HG02943 (cell line): ENCODE measurements at regions not wholly inside any gene's neighbourhood (a gene's known extent, or its start where the extent isn't known, plus 50 kb on each side); places are given as distances from the start of the nearest gene placed in this dataset.
"Not testable (repeated sequence)": the region's sequence is repeated elsewhere in the genome, so short reads cannot be mapped to it uniquely, and the experiment has no call there.

ENCODE experiments used
- ATAC-seq: cut with Tn5 transposase; IDR thresholded peaks from one replicate; pipeline ENCODE4 v1.9.1; 2021; ENCODE audit warnings: mild to moderate bottlenecking, low read depth, moderate library complexity; ENCODE audit not compliant: unreplicated experiment

GRCh38 chr11:109667719-109668118 is 245.7 kb downstream of the C11orf87 start:
- no peak for ATAC-seq

- no peak for ATAC-seq
These were observed 247.1 kb downstream of the C11orf87 start for GRCh38 chr11:109668973-109669634.

DNA sequence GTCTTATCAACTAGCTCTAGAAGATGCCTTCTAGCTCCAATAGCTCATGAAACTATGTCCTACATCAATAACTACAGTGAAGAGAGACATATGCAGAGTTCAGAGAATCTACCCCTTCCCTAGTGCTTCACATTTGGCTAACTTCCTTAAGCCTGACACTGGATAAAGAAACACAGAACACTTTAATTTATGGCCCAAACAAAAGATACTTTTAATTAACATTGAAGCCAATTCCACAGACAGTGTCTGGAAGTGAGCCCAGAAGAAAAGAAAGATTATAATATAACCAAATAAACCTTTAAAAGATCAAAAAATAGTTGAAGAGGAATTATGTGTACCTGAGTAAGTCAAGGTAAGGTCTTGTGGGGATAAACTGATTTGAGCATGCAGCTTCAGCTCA is 255.2 kb downstream of the C11orf87 start:
- ATAC-seq: no peak

GRCh38 chr11:109677876-109678275 is 255.9 kb downstream of the C11orf87 start:
- ATAC-seq: no peak

- ATAC-seq: no peak
These were observed 258.1 kb downstream of the C11orf87 start for GRCh38 chr11:109680127-109680526.

- not testable (repeated sequence) for ATAC-seq
These were observed 260.8 kb downstream of the C11orf87 start for GRCh38 chr11:109682788-109683187.

GRCh38 chr11:109695696-109696095 is 273.7 kb downstream of the C11orf87 start:
- ATAC-seq: no peak

GRCh38 chr11:109696191-109696897 is 274.4 kb downstream of the C11orf87 start:
- no peak for ATAC-seq

- ATAC-seq: peak; percentile 71
These were observed 275.3 kb downstream of the C11orf87 start for GRCh38 chr11:109697140-109697843.

DNA sequence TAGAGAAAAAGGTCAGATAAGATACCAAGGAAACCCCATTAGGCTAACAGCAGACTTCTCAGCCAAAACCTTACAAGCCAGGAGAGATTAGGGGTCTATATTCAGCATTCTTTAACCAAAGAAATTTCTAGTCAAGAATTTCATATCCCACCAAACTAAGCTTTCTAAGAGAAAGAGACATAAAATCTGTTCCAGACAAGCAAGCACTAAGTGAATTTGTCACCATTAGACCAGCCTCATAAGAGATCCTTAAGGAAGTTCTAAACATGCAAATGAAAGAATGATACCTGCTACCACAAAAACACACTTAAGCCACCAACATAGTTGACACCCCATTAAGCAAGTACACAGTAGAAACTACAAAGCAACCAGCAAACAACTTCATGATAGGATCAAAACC is 276.2 kb downstream of the C11orf87 start:
- ATAC-seq: no peak

DNA sequence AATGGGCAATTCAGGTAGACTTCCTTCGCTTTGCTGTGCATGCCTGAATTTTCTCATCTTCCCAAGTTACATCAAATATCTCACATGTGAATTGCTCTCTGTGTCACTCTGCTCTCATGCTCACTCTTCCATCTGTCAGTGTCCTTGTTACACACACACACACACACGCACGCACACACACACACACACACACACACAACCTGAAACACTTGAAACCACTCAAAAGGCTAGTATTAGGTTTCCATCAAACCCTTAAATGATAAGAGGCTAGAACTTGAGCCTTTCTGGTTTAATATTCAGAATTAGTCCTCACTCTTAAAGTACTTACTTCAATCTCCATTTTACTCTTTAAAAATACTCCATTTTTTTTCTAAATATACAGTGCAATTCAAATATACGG is 282.4 kb downstream of the C11orf87 start:
- no peak for ATAC-seq

- no peak for ATAC-seq
These were observed 285.0 kb downstream of the C11orf87 start for GRCh38 chr11:109706945-109707344.

DNA sequence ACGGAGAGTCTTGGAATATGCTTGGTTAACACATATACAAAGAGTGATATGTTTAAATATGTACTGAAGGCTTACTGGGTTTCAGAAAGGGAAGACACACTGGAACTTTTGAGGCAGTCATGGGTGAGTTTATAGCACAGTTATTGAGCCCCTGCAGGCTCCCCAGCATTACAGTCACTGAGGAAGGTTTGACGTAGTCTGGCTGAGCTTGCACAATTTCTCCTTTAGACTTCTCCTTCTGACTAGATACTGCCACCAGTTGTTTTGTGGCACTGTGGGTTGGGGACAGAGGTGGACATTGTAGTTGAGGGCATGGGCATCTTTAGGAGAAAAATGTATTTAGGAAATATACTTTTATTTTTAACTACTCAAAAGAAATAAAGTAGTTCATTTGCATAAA is 285.4 kb downstream of the C11orf87 start:
- no peak for ATAC-seq

- ATAC-seq: no peak
These were observed 286.2 kb downstream of the C11orf87 start for GRCh38 chr11:109708184-109708583.

DNA sequence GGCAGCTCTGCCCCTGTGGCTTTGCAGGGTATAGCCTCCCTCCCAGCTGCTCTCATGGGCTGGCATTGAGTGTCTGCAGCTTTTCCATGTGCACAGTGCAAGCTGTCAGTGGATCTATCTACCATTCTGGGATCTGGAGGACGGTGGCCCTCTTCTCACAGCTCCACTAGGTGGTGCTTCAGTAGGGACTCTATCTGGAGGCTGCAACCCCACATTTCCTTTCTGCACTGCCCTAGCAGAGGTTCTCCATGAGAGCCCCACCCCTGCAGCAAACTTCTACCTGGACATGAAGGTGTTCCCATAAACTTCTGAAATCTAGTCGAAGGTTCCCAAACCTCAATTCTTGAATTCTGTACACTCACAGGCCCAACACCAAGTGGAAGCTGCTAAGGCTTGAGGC is 292.5 kb downstream of the C11orf87 start:
- not testable (repeated sequence) for ATAC-seq

- ATAC-seq: not testable (repeated sequence)
These were observed 293.4 kb downstream of the C11orf87 start for GRCh38 chr11:109715424-109715823.

DNA sequence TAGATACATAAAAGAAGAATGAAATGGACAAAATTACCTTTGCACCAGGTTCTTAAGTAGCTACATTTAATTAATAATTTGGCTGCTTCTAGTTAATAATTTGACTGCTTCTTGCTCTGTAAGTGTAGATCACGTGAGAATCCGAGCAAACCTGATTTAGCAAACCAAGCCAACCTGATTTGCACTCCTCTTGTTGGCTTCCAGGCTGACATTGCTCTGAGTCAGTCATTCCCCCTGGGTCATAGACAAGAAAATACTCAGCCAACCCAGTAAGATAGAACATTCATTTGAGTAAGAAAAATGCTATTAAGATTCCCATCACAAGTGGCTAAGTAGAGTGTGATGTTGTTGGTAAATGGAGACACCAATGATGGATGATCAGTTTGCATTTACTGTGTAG is 304.1 kb downstream of the C11orf87 start:
- no peak for ATAC-seq

DNA sequence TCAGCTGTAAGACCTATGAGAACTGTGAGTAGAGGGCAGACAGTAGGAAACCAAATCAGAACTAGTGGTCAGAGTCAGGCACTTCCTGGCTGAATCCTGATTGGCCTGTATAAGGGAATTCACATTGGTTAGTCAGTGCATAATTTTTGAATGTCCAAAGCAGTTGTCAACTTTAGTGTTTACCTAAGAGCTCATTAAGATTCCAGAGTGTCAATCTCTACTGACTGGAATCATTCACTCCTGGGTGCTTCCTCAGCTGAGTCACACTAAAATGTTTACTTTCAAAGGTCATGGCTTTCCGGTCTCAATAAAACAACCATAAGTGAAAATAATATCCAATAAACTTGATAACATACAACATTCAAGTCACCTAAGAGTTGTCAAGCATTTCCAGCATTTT is 306.1 kb downstream of the C11orf87 start:
- ATAC-seq: no peak

DNA sequence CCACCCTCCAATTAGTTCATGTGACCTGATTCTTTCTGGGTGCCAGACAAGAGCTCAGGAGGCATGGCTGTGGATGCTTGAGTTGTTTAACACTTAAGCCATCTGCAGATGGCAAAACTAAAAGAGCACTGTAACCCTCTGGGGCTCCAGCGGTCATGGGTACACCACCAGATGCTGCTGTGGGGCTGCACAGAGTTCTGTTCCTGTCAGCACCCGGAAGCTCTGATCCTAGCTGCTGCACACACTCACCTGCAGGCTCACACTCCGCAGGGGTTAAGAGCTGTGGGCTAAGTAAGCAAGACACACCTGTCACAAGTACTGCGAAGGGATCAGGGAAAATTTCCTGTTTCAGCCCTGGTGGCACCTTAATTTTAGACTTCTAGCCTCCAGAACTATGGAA is 307.8 kb downstream of the C11orf87 start:
- no peak for ATAC-seq

GRCh38 chr11:109730669-109731068 is 308.7 kb downstream of the C11orf87 start:
- ATAC-seq: no peak

- no peak for ATAC-seq
These were observed 309.5 kb downstream of the C11orf87 start for GRCh38 chr11:109731451-109731850.

GRCh38 chr11:109733245-109733644 is 311.3 kb downstream of the C11orf87 start:
- ATAC-seq: no peak
